ENCODE measurements at regions not wholly inside any gene's neighbourhood (a gene's known extent, or its start where the extent isn't known, plus 50 kb on each side); places are given as distances from the start of the nearest gene placed in this dataset.
A peak's percentile ranks its signal among the peaks of the same experiment; 100 is the strongest.

DNA sequence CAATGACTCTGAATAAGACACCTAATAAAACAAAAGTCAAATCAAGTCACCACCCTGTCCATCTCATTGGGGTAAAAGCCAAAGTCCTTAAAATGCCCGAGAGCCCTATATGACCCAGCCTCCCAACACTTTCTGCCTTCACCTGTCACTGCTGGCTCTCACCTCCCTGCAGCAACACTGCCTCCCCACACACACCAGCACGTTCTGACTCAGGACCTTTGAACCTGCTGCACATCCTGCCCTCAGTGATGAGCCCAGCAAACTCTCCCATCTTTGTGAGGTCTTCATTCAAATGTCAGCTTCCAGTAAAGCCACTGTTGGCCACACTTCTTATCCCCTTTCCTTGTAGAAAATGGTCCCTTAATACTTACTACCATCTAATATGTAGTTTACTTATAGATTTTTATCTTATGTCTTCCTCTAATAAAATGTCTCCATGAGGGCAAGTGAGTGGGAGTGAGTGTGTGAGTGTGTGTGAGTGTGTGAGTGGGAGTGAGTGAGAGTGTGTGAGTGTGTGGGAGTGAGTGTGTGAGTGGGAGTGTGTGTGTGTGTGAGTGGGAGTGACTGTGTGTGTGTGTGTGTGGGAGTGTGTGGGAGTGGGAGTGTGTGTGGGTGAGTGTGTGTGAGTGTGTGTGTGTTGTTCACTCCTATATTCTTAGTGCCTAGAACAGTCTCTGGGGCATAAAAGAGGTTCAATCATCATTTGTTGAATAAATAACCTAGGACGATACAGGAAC lies 504.7 kb downstream of the EIPR1 start:
- H3K9me3 ChIP-seq (ENCODE audit: control insufficient read depth, low read length), result peaks cover 11% of the 10 kb centered on the region
- Mint-ChIP-seq H3K4me3 (no peak overlapping the region), H3K27me3 (ENCODE audit: insufficient read depth) (no peaks in the 10 kb centered on the region), H3K27ac (no peak overlapping the region), H3K36me3 (ENCODE audit: low read depth) (no peaks in the 10 kb centered on the region), H3K4me1 (no peaks in the 10 kb centered on the region), H3K9me3 (peaks cover 15% of the 10 kb centered on the region)
- no peaks in the 10 kb centered on the region for H3K27me3 ChIP-seq (ENCODE audit: control insufficient read depth, insufficient read depth, low read length, poor library complexity, severe bottlenecking)
- H3K27ac ChIP-seq (ENCODE audit: low read depth, low read length), result no peak overlapping the region
- 87 to 93% methylated on average over 3 of the region's 3 CpGs for WGBS, 2 experiments (ENCODE audit: insufficient coverage in 1 of 2, insufficient read length in 1 of 2)
- H3K4me1 ChIP-seq (ENCODE audit: control insufficient read depth, insufficient read depth, low read length), result no peaks in the 10 kb centered on the region
- H3K4me3 ChIP-seq (ENCODE audit: low read length), result no peak overlapping the region
- no peak for TF ChIP-seq CTCF (conservative IDR thresholded peaks at IDR 0.05)
- H3K9ac ChIP-seq (ENCODE audit: extremely low read depth, low read length, poor library complexity, severe bottlenecking), result no peak overlapping the region
- H3K36me3 ChIP-seq (ENCODE audit: control insufficient read depth, insufficient read depth, low read length), result no peaks in the 10 kb centered on the region
- DNase-seq, result no peak

- H3K4me3 ChIP-seq (ENCODE audit: low read length), result no peak overlapping the region
- TF ChIP-seq CTCF (conservative IDR thresholded peaks at IDR 0.05), result no peak
- Mint-ChIP-seq H3K4me1 (no peaks in the 10 kb centered on the region), H3K36me3 (ENCODE audit: low read depth) (no peaks in the 10 kb centered on the region), H3K27ac (no peak overlapping the region), H3K4me3 (no peak overlapping the region), H3K27me3 (ENCODE audit: insufficient read depth) (no peaks in the 10 kb centered on the region), H3K9me3 (peaks cover 9% of the 10 kb centered on the region)
- 86 to 87% methylated on average over 14 to 15 of the region's 15 CpGs for WGBS, 2 experiments (ENCODE audit: insufficient coverage in 1 of 2, insufficient read length in 1 of 2)
- H3K27ac ChIP-seq (ENCODE audit: low read depth, low read length), result no peak overlapping the region
- no peak overlapping the region for H3K9ac ChIP-seq (ENCODE audit: extremely low read depth, low read length, poor library complexity, severe bottlenecking)
- H3K36me3 ChIP-seq (ENCODE audit: control insufficient read depth, insufficient read depth, low read length), result no peaks in the 10 kb centered on the region
- H3K9me3 ChIP-seq (ENCODE audit: control insufficient read depth, low read length), result peaks cover 5% of the 10 kb centered on the region
- peak; percentile 20 for DNase-seq
- no peaks in the 10 kb centered on the region for H3K4me1 ChIP-seq (ENCODE audit: control insufficient read depth, insufficient read depth, low read length)
- H3K27me3 ChIP-seq (ENCODE audit: control insufficient read depth, insufficient read depth, low read length, poor library complexity, severe bottlenecking), result no peaks in the 10 kb centered on the region
These were observed 505.4 kb downstream of the EIPR1 start for GRCh38 chr2:2872309-2872617.

DNA sequence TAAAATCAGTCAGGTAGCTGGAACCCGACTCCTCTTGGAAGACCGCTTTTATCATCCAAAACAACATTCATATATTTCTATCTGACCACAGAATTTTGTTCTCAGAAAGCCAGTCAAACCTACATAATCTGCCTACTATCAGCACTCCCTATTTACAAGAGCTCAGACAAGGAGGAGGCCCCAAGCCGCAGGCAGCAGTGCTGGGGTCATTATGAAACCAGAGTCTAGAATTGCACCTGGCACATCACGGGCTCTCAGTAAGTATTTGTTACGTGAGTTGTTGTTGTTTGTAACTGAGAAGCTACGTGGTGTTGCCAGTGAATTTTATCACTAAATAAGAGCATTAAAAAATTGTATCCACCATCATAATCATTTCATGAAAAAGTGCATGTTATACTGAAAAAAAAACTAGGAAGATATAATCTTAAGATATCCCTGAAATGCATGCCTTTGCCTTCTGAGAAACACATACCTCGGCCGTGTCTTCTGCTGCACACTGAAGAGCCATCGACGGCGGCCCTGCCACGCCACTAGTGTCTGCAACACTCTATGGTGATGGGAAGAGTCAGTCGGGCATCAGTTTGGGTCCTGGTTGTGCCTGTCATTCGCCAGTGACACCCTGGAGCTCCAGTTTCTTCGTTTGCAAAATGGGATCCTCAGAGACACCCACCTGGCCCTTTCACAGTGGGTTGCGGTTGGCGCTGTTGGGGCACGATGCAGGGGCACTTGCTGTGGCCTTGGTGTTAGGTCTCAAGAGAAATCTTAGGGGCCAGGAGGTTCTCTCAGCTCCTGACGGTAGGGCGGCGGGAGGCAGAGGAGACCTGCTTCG lies 505.9 kb downstream of the EIPR1 start:
- Mint-ChIP-seq H3K9me3 (peaks cover 3% of the 10 kb centered on the region), H3K4me1 (no peaks in the 10 kb centered on the region), H3K4me3 (no peak overlapping the region), H3K27ac (no peak overlapping the region), H3K27me3 (ENCODE audit: insufficient read depth) (no peaks in the 10 kb centered on the region), H3K36me3 (ENCODE audit: low read depth) (no peaks in the 10 kb centered on the region)
- Histone ChIP-seq H3K36me3 (ENCODE audit: control insufficient read depth, insufficient read depth, low read length) (no peaks in the 10 kb centered on the region), H3K4me3 (ENCODE audit: low read length) (no peak overlapping the region), H3K9me3 (ENCODE audit: control insufficient read depth, low read length) (no peaks in the 10 kb centered on the region), H3K27ac (ENCODE audit: low read depth, low read length) (no peak overlapping the region), H3K27me3 (ENCODE audit: control insufficient read depth, insufficient read depth, low read length, poor library complexity, severe bottlenecking) (no peaks in the 10 kb centered on the region), H3K4me1 (ENCODE audit: control insufficient read depth, insufficient read depth, low read length) (no peaks in the 10 kb centered on the region), H3K9ac (ENCODE audit: extremely low read depth, low read length, poor library complexity, severe bottlenecking) (no peak overlapping the region)
- peak; percentile 22 for DNase-seq
- WGBS, 2 experiments (ENCODE audit: insufficient coverage in 1 of 2, insufficient read length in 1 of 2), result 94 to 97% methylated on average over 16 to 22 of the region's 22 CpGs
- no peak for TF ChIP-seq CTCF (conservative IDR thresholded peaks at IDR 0.05)
